ENCODE measurements at regions not wholly inside any gene's neighbourhood (a gene's known extent, or its start where the extent isn't known, plus 50 kb on each side); places are given as distances from the start of the nearest gene placed in this dataset.
A peak's percentile ranks its signal among the peaks of the same experiment; 100 is the strongest.
"Not testable (repeated sequence)": the region's sequence is repeated elsewhere in the genome, so short reads cannot be mapped to it uniquely, and the experiment has no call there.

DNA sequence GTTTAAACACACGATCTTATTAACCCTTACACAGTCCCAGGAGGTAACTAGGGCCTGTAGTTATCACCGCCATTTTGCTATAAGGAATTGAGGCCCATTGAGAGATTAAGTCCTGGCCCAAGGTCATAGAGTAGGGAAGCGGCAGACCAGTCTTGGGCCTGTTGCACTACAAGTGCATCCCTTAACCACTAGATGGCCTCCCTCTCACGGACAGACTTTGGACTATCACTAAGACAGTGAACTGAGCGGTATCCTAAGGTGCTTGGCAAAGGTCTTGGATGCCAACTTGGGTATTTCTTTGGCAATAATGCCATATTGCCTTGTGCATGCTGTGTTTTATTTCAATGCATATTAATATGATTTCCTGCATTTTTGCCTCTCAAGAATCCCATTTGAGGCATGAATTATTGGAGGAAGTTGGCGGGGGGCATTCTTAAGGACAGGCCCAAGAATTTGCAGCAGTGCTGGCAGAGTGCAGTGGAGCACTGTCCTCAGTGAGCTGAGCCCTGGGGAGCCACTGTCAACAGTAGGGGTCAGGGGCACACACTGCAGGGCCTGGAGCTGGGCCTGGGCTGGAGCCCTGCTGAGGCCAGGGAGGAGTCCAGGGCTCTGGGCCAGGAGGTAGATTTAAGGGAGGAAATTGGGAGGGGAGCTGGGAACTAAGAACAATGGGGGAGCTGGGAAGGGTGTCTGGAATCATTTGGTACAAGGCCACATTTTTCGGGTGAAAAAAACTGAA is 147.4 kb downstream of the SMIM20 start:
- H3K27ac Mint-ChIP-seq = no peak overlapping the region
- H3K27me3 Mint-ChIP-seq (ENCODE audit: low read depth) = peaks cover 7% of the 10 kb centered on the region
- no peaks in the 10 kb centered on the region for H3K36me3 Mint-ChIP-seq (ENCODE audit: low read depth)
- peak; percentile 78 for ATAC-seq
- H3K4me3 Mint-ChIP-seq = no peak overlapping the region
- POLR2A ChIA-PET = no interaction called here
- H3K9me3 Mint-ChIP-seq (ENCODE audit: insufficient read depth) = no peaks in the 10 kb centered on the region
- CTCF ChIA-PET = interaction anchor here (0.6 to 5.7 kb wide), 13 partner anchors 11 to 349 kb away, joined by 3 to 48 read pairs (median 3); no protein-coding TSS in a partner anchor
- DNase-seq = peak; percentile 51
- peaks cover 10% of the 10 kb centered on the region for H3K4me1 Mint-ChIP-seq (ENCODE audit: low read depth)

DNA sequence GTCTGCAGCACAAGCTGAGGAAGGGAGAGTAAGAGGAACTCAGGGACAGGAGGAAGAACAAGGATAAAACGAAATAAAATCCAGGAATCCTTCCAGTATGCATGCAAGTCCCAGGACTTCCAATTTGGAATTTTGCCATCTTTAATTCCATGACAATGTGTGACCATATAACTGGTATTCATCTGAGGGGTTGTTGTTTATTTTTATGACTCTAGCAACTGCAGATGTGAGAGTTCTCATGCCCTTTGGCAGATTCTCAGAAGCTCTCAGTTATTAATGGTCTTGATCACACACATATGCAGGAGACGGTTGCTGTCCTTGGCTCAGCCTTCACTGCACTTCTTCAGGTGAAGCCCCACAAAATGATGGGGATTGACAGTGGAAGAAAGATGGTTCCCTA is 148.2 kb downstream of the SMIM20 start:
- ChIA-PET CTCF (interaction anchor here (0.7 to 5.7 kb wide), 7 partner anchors 10 to 348 kb away, joined by 3 to 48 read pairs (median 4); no protein-coding TSS in a partner anchor), POLR2A (no interaction called here)
- no peak overlapping the region for H3K4me3 Mint-ChIP-seq

DNA sequence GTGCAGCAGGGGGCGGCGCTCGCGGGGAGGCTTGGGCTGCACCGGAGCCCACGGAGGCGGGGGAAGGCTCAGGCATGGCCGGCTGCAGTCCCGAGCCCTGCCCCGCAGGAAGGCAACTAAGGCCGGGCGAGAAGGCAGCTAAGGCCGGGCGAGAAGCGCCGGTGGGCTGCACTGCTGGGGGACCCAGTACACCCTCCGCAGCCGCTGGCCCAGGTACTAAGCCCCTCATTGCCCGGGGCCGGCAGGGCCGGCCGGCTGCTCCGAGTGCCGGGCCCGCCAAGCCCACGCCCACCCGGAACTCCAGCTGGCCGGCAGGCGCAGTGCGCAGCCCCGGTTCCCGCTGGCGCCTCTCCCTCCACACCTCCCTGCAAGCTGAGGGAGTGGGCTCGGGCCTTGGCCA is 150.0 kb downstream of the SMIM20 start:
- H3K4me3 Mint-ChIP-seq; H3K4me1 Mint-ChIP-seq (ENCODE audit: low read depth); ATAC-seq; H3K27ac Mint-ChIP-seq; DNase-seq; H3K36me3 Mint-ChIP-seq (ENCODE audit: low read depth); H3K9me3 Mint-ChIP-seq (ENCODE audit: insufficient read depth); H3K27me3 Mint-ChIP-seq (ENCODE audit: low read depth): not testable (repeated sequence)
- ChIA-PET POLR2A (interaction anchor here (0.8 kb wide), 1 partner anchor 24 kb away, joined by 3 read pairs; no protein-coding TSS in a partner anchor), CTCF (interaction anchor here (1.1 to 1.5 kb wide), 4 partner anchors 23 to 266 kb away, joined by 3 to 5 read pairs (median 3); no protein-coding TSS in a partner anchor)

More for the DNA sequence above, 148.2 kb downstream of the SMIM20 start:
- no peak for DNase-seq
- peaks cover 9% of the 10 kb centered on the region for H3K27me3 Mint-ChIP-seq (ENCODE audit: low read depth)
- H3K27ac Mint-ChIP-seq = no peak overlapping the region
- H3K4me1 Mint-ChIP-seq (ENCODE audit: low read depth) = peaks cover 10% of the 10 kb centered on the region
- no peaks in the 10 kb centered on the region for H3K9me3 Mint-ChIP-seq (ENCODE audit: insufficient read depth)
- no peaks in the 10 kb centered on the region for H3K36me3 Mint-ChIP-seq (ENCODE audit: low read depth)
- ATAC-seq = no peak

DNA sequence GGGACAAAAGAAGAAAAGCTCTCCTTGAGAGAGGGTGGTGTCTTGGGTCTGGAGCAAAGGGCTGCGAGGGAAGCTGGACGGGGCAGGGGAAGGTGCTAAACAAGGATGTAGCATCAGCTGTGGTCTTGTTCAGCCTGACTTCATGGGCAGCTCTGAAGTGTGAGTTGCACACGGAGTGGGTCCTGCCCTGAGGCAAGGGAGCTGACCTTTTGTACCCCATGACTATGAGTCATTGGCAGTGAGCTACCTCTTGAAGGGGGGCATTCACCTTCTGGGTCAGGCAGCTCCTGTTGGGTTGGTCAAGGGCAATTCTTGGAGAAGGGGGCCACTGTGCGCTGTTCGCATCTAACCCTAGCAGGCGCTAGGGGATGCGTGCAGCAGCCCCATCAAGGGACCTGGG is 151.8 kb downstream of the SMIM20 start:
- DNase-seq (no peak), ATAC-seq (no peak)
- Mint-ChIP-seq H3K27ac (no peak overlapping the region), H3K36me3 (ENCODE audit: low read depth) (no peaks in the 10 kb centered on the region), H3K4me1 (ENCODE audit: low read depth) (no peaks in the 10 kb centered on the region), H3K9me3 (ENCODE audit: insufficient read depth) (no peaks in the 10 kb centered on the region), H3K4me3 (no peak overlapping the region), H3K27me3 (ENCODE audit: low read depth) (peaks cover 9% of the 10 kb centered on the region)
- CTCF ChIA-PET = interaction anchor here (0.9 to 1.4 kb wide), 4 partner anchors 30 to 264 kb away, joined by 3 to 4 read pairs (median 4); no protein-coding TSS in a partner anchor
- POLR2A ChIA-PET = no interaction called here

DNA sequence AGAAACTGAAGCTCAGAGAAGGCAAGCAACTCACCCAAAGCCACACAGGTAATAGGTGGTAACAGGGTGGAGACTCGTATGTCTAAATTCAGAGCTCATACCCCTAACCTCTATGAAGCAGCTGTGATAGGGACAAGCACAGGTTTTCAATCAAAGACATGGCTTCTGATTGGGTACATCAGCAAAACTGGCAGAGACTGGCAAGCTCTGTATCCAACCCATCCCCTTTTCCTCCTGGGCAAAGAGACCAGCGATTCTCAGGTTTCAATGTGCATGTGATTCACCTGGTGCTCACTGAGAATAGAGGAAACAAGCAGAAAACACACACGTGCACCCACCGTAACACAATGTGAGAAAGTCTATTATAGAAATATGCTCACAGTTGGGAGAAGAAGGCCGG is 153.0 kb downstream of the SMIM20 start:
- Mint-ChIP-seq H3K4me3 (no peak overlapping the region), H3K27me3 (ENCODE audit: low read depth) (peaks cover 9% of the 10 kb centered on the region), H3K9me3 (ENCODE audit: insufficient read depth) (peaks cover 3% of the 10 kb centered on the region), H3K4me1 (ENCODE audit: low read depth) (no peaks in the 10 kb centered on the region), H3K27ac (no peak overlapping the region), H3K36me3 (ENCODE audit: low read depth) (peaks cover 2% of the 10 kb centered on the region)
- ChIA-PET CTCF (interaction anchor here (0.9 to 1.6 kb wide), 3 partner anchors 252 to 263 kb away, joined by 3 to 4 read pairs (median 3); no protein-coding TSS in a partner anchor), POLR2A (interaction anchor here (0.8 kb wide), 1 partner anchor 252 kb away, joined by 3 read pairs; no protein-coding TSS in a partner anchor)
- no peak for ATAC-seq
- DNase-seq = no peak

DNA sequence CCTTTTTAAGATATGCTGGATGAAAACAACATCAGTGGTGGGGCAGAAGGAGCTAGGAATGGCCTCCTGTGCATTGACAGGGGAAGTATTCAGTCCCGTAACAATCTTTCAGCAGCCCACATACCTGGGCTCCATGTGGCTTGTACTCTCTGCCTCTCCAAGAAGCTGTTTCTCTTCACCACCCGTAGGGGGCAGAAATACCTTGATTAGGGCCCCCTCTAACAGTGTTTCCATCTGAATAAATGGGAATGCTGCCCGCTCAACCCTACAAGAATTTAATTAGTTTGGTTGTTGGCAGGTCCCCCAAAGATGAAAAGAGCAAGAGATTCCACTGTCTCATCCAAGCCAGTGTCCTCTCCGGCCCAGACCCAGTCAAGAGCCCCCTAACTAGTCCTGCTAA is 155.2 kb downstream of the SMIM20 start:
- POLR2A ChIA-PET = no interaction called here
- peaks cover 3% of the 10 kb centered on the region for H3K4me1 Mint-ChIP-seq (ENCODE audit: low read depth)
- peaks cover 9% of the 10 kb centered on the region for H3K27me3 Mint-ChIP-seq (ENCODE audit: low read depth)
- CTCF ChIA-PET = interaction anchor here (0.6 to 1.8 kb wide), 11 partner anchors 10 to 341 kb away, joined by 3 to 10 read pairs (median 4); no protein-coding TSS in a partner anchor
- ATAC-seq (peak; percentile 68), DNase-seq (no peak)
- H3K36me3 Mint-ChIP-seq (ENCODE audit: low read depth) = peaks cover 4% of the 10 kb centered on the region
- no peak overlapping the region for H3K27ac Mint-ChIP-seq
- H3K9me3 Mint-ChIP-seq (ENCODE audit: insufficient read depth) = peaks cover 3% of the 10 kb centered on the region
- no peak overlapping the region for H3K4me3 Mint-ChIP-seq

DNA sequence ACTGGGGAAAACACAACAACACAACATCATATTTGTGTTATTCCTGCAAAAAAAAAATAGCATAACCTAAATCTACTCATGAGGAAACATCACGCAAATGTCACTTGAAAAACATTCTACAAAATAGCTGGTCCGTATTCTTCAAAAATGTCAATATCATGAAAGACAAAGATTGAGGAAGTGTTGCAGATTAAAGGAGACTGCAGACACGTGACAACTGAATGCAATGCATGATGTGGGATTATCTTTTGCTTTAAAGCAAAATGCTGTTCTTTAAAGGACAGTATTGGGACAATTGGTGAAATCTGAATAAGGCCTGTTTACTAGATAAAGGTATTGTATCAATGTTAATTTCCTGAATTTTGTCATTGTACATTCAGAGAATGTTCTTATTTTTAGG is 157.7 kb downstream of the SMIM20 start:
- ChIA-PET POLR2A (no interaction called here), CTCF (interaction anchor here (1.2 to 1.3 kb wide), 2 partner anchors 9 to 253 kb away, joined by 3 to 4 read pairs; no protein-coding TSS in a partner anchor)
- no peak for ATAC-seq
- Mint-ChIP-seq H3K27me3 (ENCODE audit: low read depth) (no peaks in the 10 kb centered on the region), H3K36me3 (ENCODE audit: low read depth) (peaks cover 20% of the 10 kb centered on the region), H3K9me3 (ENCODE audit: insufficient read depth) (peaks cover 15% of the 10 kb centered on the region), H3K4me1 (ENCODE audit: low read depth) (peaks cover 28% of the 10 kb centered on the region), H3K4me3 (no peak overlapping the region), H3K27ac (no peak overlapping the region)
- no peak for DNase-seq

DNA sequence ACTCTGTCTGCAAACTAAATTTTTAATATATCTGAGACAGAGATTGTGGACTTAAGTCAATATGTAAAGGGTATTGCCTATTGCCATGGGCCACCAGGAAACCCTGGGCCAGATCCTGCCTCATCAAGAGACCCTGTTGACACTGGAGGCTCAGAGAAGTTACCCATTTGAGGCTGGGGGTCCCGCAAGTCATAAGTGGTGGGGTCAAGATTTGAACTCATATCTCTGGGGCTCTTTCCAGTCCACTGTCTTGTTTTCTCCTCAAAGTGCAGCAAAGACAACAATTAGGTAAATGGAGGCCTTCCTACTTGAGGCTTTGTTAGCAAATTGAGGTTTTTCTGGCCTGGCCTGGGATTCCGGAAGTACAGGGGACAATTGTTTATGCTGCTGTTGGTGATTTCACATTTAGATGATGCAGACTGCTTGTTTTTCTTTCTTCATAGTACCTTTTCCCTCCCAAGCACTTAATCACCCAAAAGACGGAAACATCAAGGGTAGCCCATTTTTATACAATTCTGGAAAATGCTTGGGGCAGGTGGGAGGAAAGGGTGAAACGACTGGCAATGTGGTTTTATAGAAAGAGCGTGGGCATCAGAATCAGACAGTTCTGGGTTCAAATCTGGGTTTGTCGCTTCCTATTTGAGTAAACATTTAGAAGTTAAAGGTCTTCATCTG is 160.0 kb downstream of the SMIM20 start:
- peaks cover 36% of the 10 kb centered on the region for H3K4me1 Mint-ChIP-seq (ENCODE audit: low read depth)
- H3K36me3 Mint-ChIP-seq (ENCODE audit: low read depth) = peaks cover 34% of the 10 kb centered on the region
- DNase-seq = no peak
- CTCF ChIA-PET = interaction anchor here (0.8 to 2.4 kb wide), 5 partner anchors 9 to 251 kb away, joined by 3 to 14 read pairs (median 4); no protein-coding TSS in a partner anchor
- H3K4me3 Mint-ChIP-seq = no peak overlapping the region
- peaks cover 26% of the 10 kb centered on the region for H3K9me3 Mint-ChIP-seq (ENCODE audit: insufficient read depth)
- POLR2A ChIA-PET = interaction anchor here (1.0 kb wide), 2 partner anchors 15 to 245 kb away, joined by 3 to 5 read pairs; no protein-coding TSS in a partner anchor
- no peaks in the 10 kb centered on the region for H3K27me3 Mint-ChIP-seq (ENCODE audit: low read depth)
- no peak for ATAC-seq
- H3K27ac Mint-ChIP-seq = peak overlapping the region; percentile 3

DNA sequence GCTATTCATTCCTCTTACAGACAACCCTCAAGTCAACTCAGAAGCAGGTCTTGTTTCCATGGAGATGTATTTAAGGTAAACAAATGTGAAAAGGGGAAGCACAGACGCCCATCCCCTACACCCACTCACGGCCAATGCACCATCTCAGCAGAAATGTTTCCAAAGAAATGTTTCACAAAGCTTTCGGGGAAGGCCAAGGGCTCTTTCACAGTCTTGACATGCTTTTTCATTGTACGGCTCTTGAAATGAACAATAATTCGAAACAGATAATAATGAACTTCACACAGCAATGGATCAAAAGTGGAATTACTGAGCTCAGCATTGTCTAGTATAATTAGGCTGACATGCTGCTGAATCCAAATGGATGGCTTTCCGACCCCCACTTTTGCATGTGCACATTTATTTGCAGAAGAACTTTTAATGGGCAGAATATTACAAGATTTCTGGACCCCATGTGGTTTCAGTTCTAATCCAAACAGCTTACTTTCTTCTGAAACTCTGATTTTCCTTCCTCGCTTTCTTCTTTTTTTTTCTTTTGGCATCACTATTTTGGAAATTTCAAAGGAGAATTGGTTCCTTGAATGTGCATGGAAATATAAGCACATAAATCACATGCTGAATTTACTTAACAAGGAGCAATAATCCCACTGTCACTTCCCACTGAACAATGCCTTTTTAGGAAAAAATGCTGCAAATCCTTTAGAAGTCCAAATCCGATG is 160.9 kb downstream of the SMIM20 start:
- ChIA-PET POLR2A (interaction anchor here (1.0 kb wide), 3 partner anchors 14 to 244 kb away, joined by 3 to 5 read pairs (median 3); no protein-coding TSS in a partner anchor), CTCF (interaction anchor here (0.6 to 2.4 kb wide), 16 partner anchors 9 to 697 kb away, joined by 3 to 14 read pairs (median 3); no protein-coding TSS in a partner anchor)
- H3K4me1 Mint-ChIP-seq (ENCODE audit: low read depth) = peaks cover 36% of the 10 kb centered on the region
- ATAC-seq (peak; percentile 11), DNase-seq (no peak)
- peaks cover 34% of the 10 kb centered on the region for H3K36me3 Mint-ChIP-seq (ENCODE audit: low read depth)
- H3K9me3 Mint-ChIP-seq (ENCODE audit: insufficient read depth) = peaks cover 29% of the 10 kb centered on the region
- peak overlapping the region; percentile 3 for H3K27ac Mint-ChIP-seq
- H3K27me3 Mint-ChIP-seq (ENCODE audit: low read depth) = no peaks in the 10 kb centered on the region
- no peak overlapping the region for H3K4me3 Mint-ChIP-seq

DNA sequence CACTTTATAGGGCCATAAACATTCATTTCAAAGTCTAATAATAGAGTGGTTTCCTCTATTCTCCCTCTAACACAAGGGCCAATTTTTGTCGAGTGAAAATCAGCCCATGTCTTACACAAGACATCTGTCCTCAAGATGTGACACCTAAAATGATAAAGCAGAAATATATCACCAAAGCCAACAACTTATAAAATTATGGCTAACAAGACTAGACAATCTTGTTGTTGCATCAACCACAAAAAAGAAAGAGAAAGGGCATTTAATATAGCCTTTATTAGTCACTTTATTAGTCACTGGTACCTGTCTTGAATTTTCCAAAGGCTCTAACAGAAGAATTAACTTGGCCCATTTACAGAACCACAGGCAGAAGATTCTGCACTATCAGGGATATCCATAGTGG is 161.6 kb downstream of the SMIM20 start:
- peak overlapping the region; percentile 62 for H3K27ac Mint-ChIP-seq
- H3K36me3 Mint-ChIP-seq (ENCODE audit: low read depth) = peaks cover 34% of the 10 kb centered on the region
- H3K4me3 Mint-ChIP-seq = no peak overlapping the region
- ChIA-PET CTCF (interaction anchor here (0.9 to 2.4 kb wide), 13 partner anchors 8 to 250 kb away, joined by 3 to 14 read pairs (median 4); no protein-coding TSS in a partner anchor), POLR2A (interaction anchor here (1.0 to 1.3 kb wide), 3 partner anchors 13 to 244 kb away, joined by 3 to 4 read pairs (median 3); no protein-coding TSS in a partner anchor)
- no peaks in the 10 kb centered on the region for H3K27me3 Mint-ChIP-seq (ENCODE audit: low read depth)
- H3K9me3 Mint-ChIP-seq (ENCODE audit: insufficient read depth) = peaks cover 29% of the 10 kb centered on the region
- H3K4me1 Mint-ChIP-seq (ENCODE audit: low read depth) = peaks cover 40% of the 10 kb centered on the region
- ATAC-seq = peak; percentile 5
- DNase-seq = no peak
